Ovary (tissue), 7 donors: ENCODE measurements at regions not wholly inside any gene's neighbourhood (a gene's known extent, or its start where the extent isn't known, plus 50 kb on each side); places are given as distances from the start of the nearest gene placed in this dataset.

Experiments
- DNase-seq, 5 donors: peaks; one replicate each; pipeline ENCODE4 v3.0.0-alpha.2; 2019 to 2020
- H3K27ac ChIP-seq, 2 donors: fragments of 200-600 bp; one replicate each; pipeline versions ENCODE4 v1.5.1 to v1.8.0; 2019 to 2022
- H3K27me3 ChIP-seq: fragments of 200-600 bp; one replicate; pipeline ENCODE4 v1.8.0; 2022
- H3K36me3 ChIP-seq: fragments of 200-600 bp; sonication (generic); one replicate; pipeline ENCODE4 v1.5.1; 2019
- H3K4me1 ChIP-seq: one replicate; pipeline ENCODE4 v1.8.1; 2013; ENCODE audit warnings: mild to moderate bottlenecking, moderate library complexity; ENCODE audit not compliant: insufficient read depth
- H3K4me3 ChIP-seq: fragments of 200-600 bp; sonication (generic); one replicate; pipeline ENCODE4 v1.5.1; 2017
- H3K9me3 ChIP-seq, 2 donors: fragments of 200-600 bp in 1 of 2; sonication (generic) in 1 of 2; one replicate each; pipeline versions ENCODE4 v1.5.1 to v1.8.1; 2013 to 2019; ENCODE audit warnings: mild to moderate bottlenecking in 1 of 2, moderate library complexity in 1 of 2
- CTCF ChIP-seq, 3 donors: fragments of 450-650 bp in 2 of 3; fragments of 200-600 bp in 1 of 3; IDR thresholded peaks; one replicate each; pipeline versions ENCODE4 v1.5.1 to v1.8.0; 2016 to 2022; ENCODE audit warnings: antibody characterized with exemption in 3 of 3, mild to moderate bottlenecking in 1 of 3
- EP300 ChIP-seq: sonication (generic); formaldehyde crosslinking; IDR thresholded peaks from one replicate; pipeline ENCODE4 v1.6.1; 2017; ENCODE audit warnings: antibody characterized with exemption
- POLR2A ChIP-seq: fragments of 450-650 bp; IDR thresholded peaks from one replicate; pipeline ENCODE4 v1.6.1; 2017; ENCODE audit warnings: antibody characterized with exemption, mild to moderate bottlenecking, moderate library complexity
- WGBS, 3 donors: extraction: QIAGEN DNeasy Blood & Tissue Kit in 1 of 3; methylation state at CpG; one replicate each; pipeline versions ENCODE4 v1.1.5 to v1.1.7; 2013 to 2017; 5-methylcytosine and 5-hydroxymethylcytosine counted together
- intact Hi-C, 4 donors: fragments of 100-400 bp; cut with DNase I; formaldehyde crosslinking; loops; one replicate each; pipeline versions ENCODE4 v1.11.0 to v1.15.1; 2022 to 2023
- donor health status: DM: no; HTN: no; CAD: no; lungs with moderate emphysema.
- donor health status: DM: no; HTN: no; CAD: no.
- donor health status: Bipolar disorder and iron deficiency.
- donor health status: DM: no; HTN: no; CAD: no.
- donor health status: DM: yes; HTN: yes; CAD: no.

GRCh38 chr6:144416244-144416643, 131.1 kb downstream of the UTRN start:
- TF ChIP-seq CTCF (IDR thresholded peaks at IDR 0.05) (no peak), EP300 (no peak), POLR2A (no peak)
- Histone ChIP-seq H3K4me1 (no peaks in the 10 kb centered on the region), H3K27ac (no peak overlapping the region), H3K36me3 (no peaks in the 10 kb centered on the region), H3K9me3 (no peaks in the 10 kb centered on the region), H3K4me3 (no peak overlapping the region), H3K27me3 (no peaks in the 10 kb centered on the region)
- intact Hi-C loops = no loop called here
- 73 to 97% (median 94%) methylated on average over 4 of the region's 4 CpGs for WGBS, 3 donors
- no peak for DNase-seq

GRCh38 chr6:144416773-144417172, 131.6 kb downstream of the UTRN start:
- Histone ChIP-seq H3K4me3 (no peak overlapping the region), H3K27me3 (no peaks in the 10 kb centered on the region), H3K4me1 (no peaks in the 10 kb centered on the region), H3K27ac (no peak overlapping the region), H3K9me3 (no peaks in the 10 kb centered on the region), H3K36me3 (no peaks in the 10 kb centered on the region)
- TF ChIP-seq POLR2A = no peak
- TF ChIP-seq EP300 = no peak
- TF ChIP-seq CTCF (IDR thresholded peaks at IDR 0.05) = no peak
- intact Hi-C loops = no loop called here
- no peak for DNase-seq
- WGBS, 3 donors = 70 to 84% (median 77%) methylated on average over 1 of the region's 1 CpG

DNA sequence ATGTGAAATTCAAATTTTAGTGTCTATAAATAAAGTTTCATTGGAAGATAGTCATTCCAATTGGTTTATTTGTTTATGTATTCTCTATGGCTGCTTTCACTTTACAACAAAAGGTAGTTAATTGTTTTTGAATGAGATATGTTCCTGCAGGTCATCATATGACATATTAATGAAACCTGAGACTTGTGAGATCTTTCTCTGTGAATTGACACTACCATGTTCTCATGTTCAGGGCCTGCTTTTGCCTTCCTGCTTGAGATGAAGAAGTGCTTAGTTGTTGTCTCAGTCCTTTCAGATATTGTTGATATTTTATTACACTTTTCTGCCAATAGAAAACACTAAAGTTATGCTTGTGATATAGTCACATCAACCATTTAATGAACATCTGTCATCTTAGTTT, 132.5 kb downstream of the UTRN start:
- no peak for TF ChIP-seq POLR2A
- no peak for TF ChIP-seq EP300
- no peak for TF ChIP-seq CTCF (IDR thresholded peaks at IDR 0.05)
- no peak overlapping the region for H3K4me3 ChIP-seq
- no peaks in the 10 kb centered on the region for H3K4me1 ChIP-seq
- DNase-seq = no peak
- H3K27ac ChIP-seq = no peak overlapping the region
- H3K27me3 ChIP-seq = no peaks in the 10 kb centered on the region
- intact Hi-C loops = no loop called here
- H3K36me3 ChIP-seq = no peaks in the 10 kb centered on the region
- no peaks in the 10 kb centered on the region for H3K9me3 ChIP-seq

DNA sequence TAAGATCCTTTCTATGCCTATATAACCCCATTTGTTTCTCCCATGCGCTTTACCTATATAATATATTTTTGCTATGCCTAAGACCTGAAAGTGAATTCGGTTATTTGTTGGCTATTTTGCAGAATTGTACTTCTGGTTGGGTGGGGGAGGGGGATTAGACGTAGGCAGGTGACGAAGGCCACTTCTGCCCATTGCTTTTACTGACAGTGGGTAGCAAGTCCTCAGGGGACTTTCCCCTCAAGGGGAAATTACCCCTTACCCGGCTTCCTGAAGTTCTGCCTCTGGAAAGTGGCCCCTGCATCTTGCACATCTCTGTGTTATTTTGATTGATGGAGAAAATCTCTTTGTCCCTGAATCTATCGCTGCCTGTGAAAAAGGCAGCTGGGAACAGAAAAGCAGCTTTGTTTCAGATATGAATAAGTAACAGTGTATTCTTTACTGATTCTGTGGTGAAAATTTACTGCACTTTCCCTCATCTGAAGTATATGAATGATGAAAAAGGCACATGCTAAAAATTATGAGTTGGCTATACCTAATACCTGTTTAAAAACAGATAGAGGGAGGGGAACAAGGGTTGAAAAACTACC, 133.9 kb downstream of the UTRN start:
- Histone ChIP-seq H3K4me1 (no peaks in the 10 kb centered on the region), H3K36me3 (no peaks in the 10 kb centered on the region), H3K27me3 (no peaks in the 10 kb centered on the region), H3K9me3 (no peaks in the 10 kb centered on the region), H3K4me3 (no peak overlapping the region), H3K27ac (no peak overlapping the region)
- WGBS, 3 donors = 84 to 91% (median 86%) methylated on average over 6 of the region's 6 CpGs
- no peak for TF ChIP-seq POLR2A
- no peak for DNase-seq
- intact Hi-C loops = no loop called here

- Histone ChIP-seq H3K9me3 (no peaks in the 10 kb centered on the region), H3K27me3 (no peaks in the 10 kb centered on the region), H3K27ac (no peak overlapping the region), H3K4me1 (no peaks in the 10 kb centered on the region), H3K4me3 (no peak overlapping the region), H3K36me3 (no peaks in the 10 kb centered on the region)
- no peak for DNase-seq
- 59 to 60% (median 59%) methylated on average over 3 of the region's 3 CpGs for WGBS, 3 donors
- intact Hi-C loops = no loop called here
- TF ChIP-seq CTCF (IDR thresholded peaks at IDR 0.05) (no peak), EP300 (no peak), POLR2A (no peak)
These were observed 138.0 kb downstream of the UTRN start for GRCh38 chr6:144423167-144423566.
